Naive thymus-derived CD8-positive, alpha-beta T cell (primary cell): ENCODE measurements at regions not wholly inside any gene's neighbourhood (a gene's known extent, or its start where the extent isn't known, plus 50 kb on each side); places are given as distances from the start of the nearest gene placed in this dataset.
"Not testable (repeated sequence)": the region's sequence is repeated elsewhere in the genome, so short reads cannot be mapped to it uniquely, and the experiment has no call there.

ENCODE experiments used
- ATAC-seq, 2 donors: fragments of 150-1000 bp; cut with Tn5 transposase in 1 of 2; sonication (Bioruptor Pico), chemical (Tn5 transposase) in 1 of 2; 1 replicate in 1 of 2; 2 replicates in 1 of 2; pipeline ENCODE4 v1.10.0; 2021; ENCODE audit warnings: mild to moderate bottlenecking in 2 of 2, moderate library complexity in 2 of 2
- POLR2A ChIA-PET: fragments of 350-600 bp; sonication (Branson Sonifier 250); formaldehyde crosslinking; loops from one replicate; lab custom pipeline; 2021; ENCODE audit warnings: antibody characterized with exemption; lab: Charles Lee
- DNase-seq, 10 donors: peaks; one replicate each; pipeline versions ENCODE4 v3.0.0 to v3.0.0-alpha.2; 2020 to 2022
- H3K27ac Mint-ChIP-seq, 10 donors: one replicate each; pipeline ENCODE4 v1.8.0; 2020 to 2022; ENCODE audit warnings: mild to moderate bottlenecking in 10 of 10, mixed read lengths in 10 of 10, moderate library complexity in 4 of 10, inconsistent platforms in 1 of 10
- H3K27me3 Mint-ChIP-seq, 5 donors: one replicate each; pipeline ENCODE4 v1.8.0; 2021 to 2022; ENCODE audit warnings: mixed read lengths in 5 of 5
- H3K36me3 Mint-ChIP-seq, 3 donors: one replicate each; pipeline ENCODE4 v1.8.0; 2020 to 2022; ENCODE audit warnings: mixed read lengths in 3 of 3, mild to moderate bottlenecking in 2 of 3, inconsistent platforms in 1 of 3
- H3K4me1 Mint-ChIP-seq, 4 donors: one replicate each; pipeline ENCODE4 v1.8.0; 2021 to 2022; ENCODE audit warnings: mixed read lengths in 4 of 4
- H3K4me3 Mint-ChIP-seq, 10 donors: one replicate each; pipeline ENCODE4 v1.8.0; 2020 to 2022; ENCODE audit warnings: mild to moderate bottlenecking in 10 of 10, mixed read lengths in 10 of 10, moderate library complexity in 6 of 10, inconsistent platforms in 1 of 10
- H3K9me3 Mint-ChIP-seq, 9 donors: one replicate each; pipeline ENCODE4 v1.8.0; 2020 to 2022; ENCODE audit warnings: mixed read lengths in 9 of 9, mild to moderate bottlenecking in 3 of 9, inconsistent platforms in 1 of 9, moderate library complexity in 1 of 9

GRCh38 chr12:75699728-75700496 lies 188.5 kb upstream of the KRR1 start:
- H3K9me3 Mint-ChIP-seq = no peaks in the 10 kb centered on the region
- peaks cover 0 to 2% (median 0%) of the 10 kb centered on the region in 5 donors for H3K27me3 Mint-ChIP-seq
- H3K4me1 Mint-ChIP-seq = peaks cover 0 to 12% (median 5%) of the 10 kb centered on the region in 4 donors
- no peak overlapping the region for H3K27ac Mint-ChIP-seq
- POLR2A ChIA-PET = no interaction called here
- no peaks in the 10 kb centered on the region for H3K36me3 Mint-ChIP-seq
- ATAC-seq = no peak
- no peak overlapping the region for H3K4me3 Mint-ChIP-seq
- no peak for DNase-seq

GRCh38 chr12:75699251-75699650 lies 187.8 kb upstream of the KRR1 start:
- H3K27ac Mint-ChIP-seq = no peak overlapping the region
- H3K4me1 Mint-ChIP-seq = peaks cover 0 to 12% (median 5%) of the 10 kb centered on the region in 4 donors
- POLR2A ChIA-PET = no interaction called here
- no peak for DNase-seq
- H3K27me3 Mint-ChIP-seq = peaks cover 0 to 3% (median 0%) of the 10 kb centered on the region in 5 donors
- H3K9me3 Mint-ChIP-seq = no peaks in the 10 kb centered on the region
- H3K4me3 Mint-ChIP-seq = no peak overlapping the region
- no peak for ATAC-seq
- no peaks in the 10 kb centered on the region for H3K36me3 Mint-ChIP-seq

- Mint-ChIP-seq H3K27me3 (peaks cover 0 to 3% (median 0%) of the 10 kb centered on the region in 5 donors), H3K36me3 (no peaks in the 10 kb centered on the region), H3K9me3 (no peaks in the 10 kb centered on the region), H3K27ac (no peak overlapping the region), H3K4me1 (peaks cover 0 to 10% (median 5%) of the 10 kb centered on the region in 4 donors), H3K4me3 (no peak overlapping the region)
- no peak for DNase-seq
- POLR2A ChIA-PET = no interaction called here
- ATAC-seq = no peak
Observed at GRCh38 chr12:75698052-75698451, 186.6 kb upstream of the KRR1 start.

GRCh38 chr12:75695926-75696325 lies 184.5 kb upstream of the KRR1 start:
- ATAC-seq = no peak
- no peaks in the 10 kb centered on the region for H3K36me3 Mint-ChIP-seq
- no peak overlapping the region for H3K4me3 Mint-ChIP-seq
- H3K27me3 Mint-ChIP-seq = peaks cover 0 to 4% (median 0%) of the 10 kb centered on the region in 5 donors
- POLR2A ChIA-PET = no interaction called here
- DNase-seq = no peak
- no peaks in the 10 kb centered on the region for H3K4me1 Mint-ChIP-seq
- no peaks in the 10 kb centered on the region for H3K9me3 Mint-ChIP-seq
- no peak overlapping the region for H3K27ac Mint-ChIP-seq

GRCh38 chr12:75694534-75695268 lies 183.3 kb upstream of the KRR1 start:
- no peak for ATAC-seq
- Mint-ChIP-seq H3K9me3 (no peaks in the 10 kb centered on the region), H3K27ac (no peak overlapping the region), H3K27me3 (peaks cover 0 to 4% (median 0%) of the 10 kb centered on the region in 5 donors), H3K4me1 (no peaks in the 10 kb centered on the region), H3K36me3 (no peaks in the 10 kb centered on the region), H3K4me3 (no peak overlapping the region)
- no peak for DNase-seq
- POLR2A ChIA-PET = no interaction called here

GRCh38 chr12:75692876-75693275 lies 181.5 kb upstream of the KRR1 start:
- Mint-ChIP-seq H3K4me1 (no peaks in the 10 kb centered on the region), H3K9me3 (peaks cover 0 to under 1% (median 0%) of the 10 kb centered on the region in 9 donors), H3K36me3 (no peaks in the 10 kb centered on the region), H3K27me3 (peaks cover 0 to 5% (median 0%) of the 10 kb centered on the region in 5 donors), H3K4me3 (no peak overlapping the region), H3K27ac (no peak overlapping the region)
- no peak for DNase-seq
- no peak for ATAC-seq
- POLR2A ChIA-PET = no interaction called here

- peaks cover 0 to 2% (median 0%) of the 10 kb centered on the region in 9 donors for H3K9me3 Mint-ChIP-seq
Observed at GRCh38 chr12:75690296-75690955, 179.0 kb upstream of the KRR1 start.

GRCh38 chr12:75686233-75686632 lies 174.8 kb upstream of the KRR1 start:
- H3K27ac Mint-ChIP-seq, ATAC-seq, H3K9me3 Mint-ChIP-seq, H3K27me3 Mint-ChIP-seq, POLR2A ChIA-PET, H3K36me3 Mint-ChIP-seq, H3K4me3 Mint-ChIP-seq, DNase-seq, H3K4me1 Mint-ChIP-seq: not testable (repeated sequence)

More at GRCh38 chr12:75690296-75690955, 179.0 kb upstream of the KRR1 start:
- Mint-ChIP-seq H3K27ac (no peak overlapping the region), H3K4me3 (no peak overlapping the region), H3K36me3 (no peaks in the 10 kb centered on the region), H3K27me3 (peaks cover 0 to 5% (median 0%) of the 10 kb centered on the region in 5 donors), H3K4me1 (no peaks in the 10 kb centered on the region)
- DNase-seq (no peak), ATAC-seq (no peak)
- POLR2A ChIA-PET = no interaction called here

GRCh38 chr12:75685617-75686225 lies 174.3 kb upstream of the KRR1 start:
- POLR2A ChIA-PET = no interaction called here
- Mint-ChIP-seq H3K9me3 (peaks cover 0 to 8% (median 2%) of the 10 kb centered on the region in 9 donors), H3K4me3 (no peak overlapping the region), H3K27ac (no peak overlapping the region), H3K4me1 (no peaks in the 10 kb centered on the region), H3K27me3 (peaks cover 0 to 2% (median 0%) of the 10 kb centered on the region in 5 donors), H3K36me3 (no peaks in the 10 kb centered on the region)
- ATAC-seq (no peak), DNase-seq (no peak)

- Mint-ChIP-seq H3K4me3 (no peak overlapping the region), H3K9me3 (peaks cover 0 to 8% (median 2%) of the 10 kb centered on the region in 9 donors), H3K4me1 (no peaks in the 10 kb centered on the region), H3K27ac (no peak overlapping the region), H3K36me3 (no peaks in the 10 kb centered on the region), H3K27me3 (peaks cover 0 to 2% (median 0%) of the 10 kb centered on the region in 5 donors)
- POLR2A ChIA-PET = no interaction called here
- DNase-seq (no peak), ATAC-seq (no peak)
Observed at GRCh38 chr12:75684678-75685616, 173.5 kb upstream of the KRR1 start.

- ATAC-seq, H3K27me3 Mint-ChIP-seq, DNase-seq, H3K36me3 Mint-ChIP-seq, H3K27ac Mint-ChIP-seq, H3K4me1 Mint-ChIP-seq, H3K9me3 Mint-ChIP-seq, H3K4me3 Mint-ChIP-seq, POLR2A ChIA-PET: not testable (repeated sequence)
Observed at GRCh38 chr12:75683995-75684586, 172.7 kb upstream of the KRR1 start.
